ENCODE measurements at regions not wholly inside any gene's neighbourhood (a gene's known extent, or its start where the extent isn't known, plus 50 kb on each side); places are given as distances from the start of the nearest gene placed in this dataset.

- no peak for TF ChIP-seq EP300 (IDR thresholded peaks at IDR 0.05; ENCODE audit: borderline replicate concordance)
- no peak for TF ChIP-seq ZBTB7A (IDR thresholded peaks at IDR 0.05; ENCODE audit: low read depth)
Observed at GRCh38 chr1:203926025-203926540, 64.7 kb downstream of the SNRPE start.

Data from Ishikawa (cell line).